ENCODE measurements at regions not wholly inside any gene's neighbourhood (a gene's known extent, or its start where the extent isn't known, plus 50 kb on each side); places are given as distances from the start of the nearest gene placed in this dataset.

- H3K4me3 ChIP-seq (ENCODE audit: low read length): no peak overlapping the region
- TF ChIP-seq CTCF (IDR thresholded peaks at IDR 0.05; ENCODE audit: insufficient read depth, low read depth, low read length, missing control alignments): no peak
These were observed 318.1 kb downstream of the CDC5L start for GRCh38 chr6:44705596-44705995.

DNA sequence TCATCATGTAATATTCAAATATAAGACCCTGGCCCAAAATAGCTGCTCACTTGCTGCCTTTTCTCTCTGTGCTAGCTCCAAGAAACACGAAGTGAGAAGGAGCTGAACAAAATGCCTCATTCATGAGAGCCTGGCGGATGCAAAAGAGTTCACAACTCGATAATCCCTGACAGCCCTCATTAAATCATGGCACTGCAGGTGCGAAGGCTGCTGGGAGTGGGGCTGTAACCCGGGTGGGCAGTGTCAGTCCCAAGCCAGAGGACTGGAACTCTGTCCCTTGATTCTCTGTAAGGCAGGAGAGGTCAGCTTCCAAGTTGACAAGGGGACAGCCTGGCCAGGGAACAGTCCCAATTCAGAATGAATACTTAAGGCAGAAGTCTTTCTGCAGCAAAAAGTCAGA, 318.5 kb downstream of the CDC5L start:
- no peak for TF ChIP-seq CTCF (IDR thresholded peaks at IDR 0.05; ENCODE audit: insufficient read depth, low read depth, low read length, missing control alignments)
- DNase-seq (ENCODE audit: low read depth): no peak
- no peak overlapping the region for H3K4me3 ChIP-seq (ENCODE audit: low read length)

More at GRCh38 chr6:44705596-44705995, 318.1 kb downstream of the CDC5L start:
- DNase-seq (ENCODE audit: low read depth): no peak

DNA sequence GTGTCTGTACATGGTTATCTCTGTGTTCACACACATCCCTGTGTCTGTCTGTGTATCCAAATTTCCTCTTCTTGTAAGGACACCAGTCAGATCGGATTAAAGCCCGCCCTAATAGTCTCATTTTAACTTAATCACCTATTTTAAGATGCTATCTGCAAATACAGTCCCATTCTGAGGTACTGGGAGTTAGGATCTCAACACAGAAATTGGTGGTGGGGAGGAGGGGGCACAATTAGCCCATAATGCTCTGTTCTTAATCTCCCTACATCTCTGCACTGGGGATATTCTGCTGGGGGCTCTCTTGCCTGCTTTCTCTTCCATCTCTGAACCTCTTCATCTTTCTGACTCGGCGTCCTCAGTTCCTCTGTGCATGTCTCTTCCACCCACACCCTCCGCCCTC, 320.7 kb downstream of the CDC5L start:
- no peak for TF ChIP-seq CTCF (IDR thresholded peaks at IDR 0.05; ENCODE audit: insufficient read depth, low read depth, low read length, missing control alignments)
- no peak for DNase-seq (ENCODE audit: low read depth)
- H3K4me3 ChIP-seq (ENCODE audit: low read length): no peak overlapping the region

GRCh38 chr6:44712353-44713111, 325.0 kb downstream of the CDC5L start:
- TF ChIP-seq CTCF (IDR thresholded peaks at IDR 0.05; ENCODE audit: insufficient read depth, low read depth, low read length, missing control alignments): no peak
- no peak for DNase-seq (ENCODE audit: low read depth)
- H3K4me3 ChIP-seq (ENCODE audit: low read length): no peak overlapping the region

DNA sequence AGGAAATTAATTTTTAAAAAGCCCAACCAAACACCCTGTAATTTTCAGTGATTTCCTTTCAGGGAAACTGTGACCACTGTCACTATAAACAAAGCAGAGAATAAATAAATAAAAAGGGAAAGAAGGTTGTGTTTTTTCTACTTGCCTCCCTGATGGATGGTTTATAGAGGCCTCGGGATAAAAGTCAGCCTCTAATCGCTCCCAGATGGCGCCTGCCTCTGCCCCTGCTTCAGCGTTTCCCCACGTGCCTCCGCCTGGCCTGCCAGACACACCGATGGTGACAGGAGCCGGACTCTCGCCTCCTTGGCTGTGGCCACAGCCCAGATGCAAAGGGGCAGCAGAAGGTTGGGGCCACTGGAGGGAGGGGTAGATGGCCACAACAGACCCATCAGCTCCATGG, 327.7 kb downstream of the CDC5L start:
- DNase-seq (ENCODE audit: low read depth): no peak
- no peak for TF ChIP-seq CTCF (IDR thresholded peaks at IDR 0.05; ENCODE audit: insufficient read depth, low read depth, low read length, missing control alignments)
- no peak overlapping the region for H3K4me3 ChIP-seq (ENCODE audit: low read length)

DNA sequence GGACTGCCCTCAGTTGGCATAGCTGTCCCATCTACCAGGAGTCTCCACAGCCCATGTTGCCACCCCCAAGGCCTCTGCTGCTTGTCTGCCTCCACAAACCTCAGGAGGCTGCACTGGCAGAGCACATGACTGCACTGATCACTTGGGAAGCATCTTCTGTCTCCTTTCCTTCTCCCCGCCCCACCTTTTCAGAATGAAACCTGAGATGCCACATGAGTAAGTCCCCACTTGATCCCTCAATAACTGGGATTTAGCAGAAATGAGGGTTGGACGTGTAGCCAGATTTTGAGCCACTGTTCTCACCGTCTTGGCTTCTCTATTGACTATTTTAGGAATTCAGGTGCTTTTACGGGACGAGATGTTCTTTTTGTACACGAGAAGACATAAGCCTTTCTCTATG, 328.4 kb downstream of the CDC5L start:
- no peak for TF ChIP-seq CTCF (IDR thresholded peaks at IDR 0.05; ENCODE audit: insufficient read depth, low read depth, low read length, missing control alignments)

GRCh38 chr6:44717431-44717830, 329.9 kb downstream of the CDC5L start:
- H3K4me3 ChIP-seq (ENCODE audit: low read length): no peak overlapping the region
- TF ChIP-seq CTCF (IDR thresholded peaks at IDR 0.05; ENCODE audit: insufficient read depth, low read depth, low read length, missing control alignments): no peak
- DNase-seq (ENCODE audit: low read depth): no peak

More for the DNA sequence above, 328.4 kb downstream of the CDC5L start:
- H3K4me3 ChIP-seq (ENCODE audit: low read length): no peak overlapping the region
- no peak for DNase-seq (ENCODE audit: low read depth)

Data from epithelial cell of esophagus (primary cell).